Testis (tissue), 2 donors: ENCODE measurements at regions not wholly inside any gene's neighbourhood (a gene's known extent, or its start where the extent isn't known, plus 50 kb on each side); places are given as distances from the start of the nearest gene placed in this dataset.

ENCODE experiments used
- DNase-seq: peaks from one replicate; pipeline ENCODE4 v3.0.0-alpha.2; 2019
- H3K27ac ChIP-seq, 2 donors: fragments of 200-600 bp; sonication (generic); one replicate each; pipeline ENCODE4 v1.5.1; 2019
- H3K27me3 ChIP-seq: fragments of 200-600 bp; sonication (generic); one replicate; pipeline ENCODE4 v1.5.1; 2019
- H3K36me3 ChIP-seq: fragments of 200-600 bp; sonication (generic); one replicate; pipeline ENCODE4 v1.5.1; 2017; ENCODE audit warnings: low read depth; ENCODE audit errors: missing control alignments
- H3K4me1 ChIP-seq: fragments of 200-600 bp; sonication (generic); one replicate; pipeline ENCODE4 v1.5.1; 2019
- H3K4me3 ChIP-seq, 2 donors: fragments of 200-600 bp; sonication (generic); one replicate each; pipeline ENCODE4 v1.5.1; 2017 to 2019
- H3K9me3 ChIP-seq: fragments of 200-600 bp; sonication (generic); one replicate; pipeline ENCODE4 v1.5.1; 2017
- POLR2A ChIP-seq: fragments of 450-650 bp; IDR thresholded peaks from one replicate; pipeline ENCODE4 v1.6.1; 2017; ENCODE audit warnings: antibody characterized with exemption, mild to moderate bottlenecking, moderate library complexity
- WGBS, 2 donors: methylation state at CpG; one replicate each; pipeline ENCODE4 v1.1.5; 2018; 5-methylcytosine and 5-hydroxymethylcytosine counted together
- intact Hi-C: fragments of 100-400 bp; cut with DNase I; formaldehyde crosslinking; loops from one replicate; pipeline ENCODE4 v1.15.1; 2023; ENCODE audit warnings: low total_unique reads
- TF ChIP-seq, protein P1 (sequence below), 3 experiments: fragments of 450-650 bp in 2 of 3; fragments of 200-600 bp in 1 of 3; sonication (generic) in 1 of 3; IDR thresholded peaks; one replicate each; pipeline ENCODE4 v1.5.1; 2016 to 2019; ENCODE audit warnings: antibody characterized with exemption in 3 of 3, mild to moderate bottlenecking in 2 of 3, moderate library complexity in 1 of 3

DNA sequence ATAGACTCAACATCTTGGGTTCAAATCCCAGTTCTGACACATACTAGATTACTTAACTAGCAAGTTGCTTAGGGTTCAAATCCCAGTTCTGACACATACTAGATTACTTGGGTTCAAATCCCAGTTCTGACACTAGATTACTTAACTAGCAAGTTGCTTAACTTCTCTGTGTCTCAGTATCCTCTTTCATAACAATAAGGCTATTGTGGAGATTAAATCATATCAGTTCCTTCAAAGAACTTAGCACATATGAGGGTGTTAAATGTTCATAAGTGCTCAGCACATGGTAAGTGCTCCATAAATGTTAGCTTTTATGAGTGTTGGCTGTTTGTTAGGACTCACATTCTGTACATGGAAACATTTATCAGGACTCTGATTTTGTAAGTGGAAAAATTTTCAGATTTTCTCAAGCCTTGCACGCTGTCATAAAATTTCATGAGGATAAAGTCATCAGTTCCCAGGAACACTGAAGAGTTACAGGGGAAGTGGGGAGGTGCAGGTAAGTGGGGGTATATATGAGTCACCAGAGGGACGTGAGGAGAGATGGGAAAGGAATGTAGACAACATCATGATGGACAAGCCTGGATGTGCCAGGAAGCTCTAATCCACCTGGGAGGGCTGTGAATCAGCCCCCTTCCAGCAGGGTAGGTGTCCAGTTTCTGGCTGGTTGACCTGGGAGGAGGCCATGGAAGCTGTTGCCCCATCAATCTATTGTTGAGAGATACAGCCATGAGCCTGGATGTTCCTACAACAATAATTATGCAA, 532.2 kb upstream of the WWC1 start:
- H3K27ac ChIP-seq = no peak overlapping the region
- no peaks in the 10 kb centered on the region for H3K9me3 ChIP-seq
- WGBS, 2 donors = 72 to 82% methylated on average over 2 of the region's 2 CpGs
- H3K4me3 ChIP-seq = no peak overlapping the region
- DNase-seq = no peak
- intact Hi-C loops = no loop called here
- TF ChIP-seq, protein P1, sequence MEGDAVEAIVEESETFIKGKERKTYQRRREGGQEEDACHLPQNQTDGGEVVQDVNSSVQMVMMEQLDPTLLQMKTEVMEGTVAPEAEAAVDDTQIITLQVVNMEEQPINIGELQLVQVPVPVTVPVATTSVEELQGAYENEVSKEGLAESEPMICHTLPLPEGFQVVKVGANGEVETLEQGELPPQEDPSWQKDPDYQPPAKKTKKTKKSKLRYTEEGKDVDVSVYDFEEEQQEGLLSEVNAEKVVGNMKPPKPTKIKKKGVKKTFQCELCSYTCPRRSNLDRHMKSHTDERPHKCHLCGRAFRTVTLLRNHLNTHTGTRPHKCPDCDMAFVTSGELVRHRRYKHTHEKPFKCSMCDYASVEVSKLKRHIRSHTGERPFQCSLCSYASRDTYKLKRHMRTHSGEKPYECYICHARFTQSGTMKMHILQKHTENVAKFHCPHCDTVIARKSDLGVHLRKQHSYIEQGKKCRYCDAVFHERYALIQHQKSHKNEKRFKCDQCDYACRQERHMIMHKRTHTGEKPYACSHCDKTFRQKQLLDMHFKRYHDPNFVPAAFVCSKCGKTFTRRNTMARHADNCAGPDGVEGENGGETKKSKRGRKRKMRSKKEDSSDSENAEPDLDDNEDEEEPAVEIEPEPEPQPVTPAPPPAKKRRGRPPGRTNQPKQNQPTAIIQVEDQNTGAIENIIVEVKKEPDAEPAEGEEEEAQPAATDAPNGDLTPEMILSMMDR (IDR thresholded peaks at IDR 0.05) = no peak
- TF ChIP-seq POLR2A = no peak
- H3K36me3 ChIP-seq = no peaks in the 10 kb centered on the region
- no peaks in the 10 kb centered on the region for H3K4me1 ChIP-seq
- no peaks in the 10 kb centered on the region for H3K27me3 ChIP-seq

DNA sequence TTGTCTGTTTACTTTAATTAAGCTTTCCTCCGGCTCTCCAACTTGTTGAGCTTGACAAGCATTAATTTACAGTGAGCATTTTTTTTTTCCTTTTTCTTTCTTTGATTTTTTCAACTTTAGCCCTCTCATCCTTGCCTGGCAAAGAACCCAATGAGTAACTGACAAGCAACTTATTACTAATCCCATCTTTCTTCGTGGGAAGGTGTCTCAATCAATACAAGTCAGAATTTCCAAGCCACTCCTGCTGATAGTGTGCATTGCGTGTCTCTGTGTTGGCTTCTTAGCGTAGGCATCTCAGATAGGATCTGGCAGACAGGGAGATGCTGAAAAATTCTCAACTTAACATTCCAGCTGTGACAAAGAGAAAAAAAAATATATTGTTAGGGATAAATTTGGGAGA, 527.7 kb upstream of the WWC1 start:
- WGBS, 2 donors = 83 to 84% methylated on average over 4 of the region's 4 CpGs
- Histone ChIP-seq H3K36me3 (no peaks in the 10 kb centered on the region), H3K27ac (no peak overlapping the region), H3K4me3 (no peak overlapping the region), H3K27me3 (no peaks in the 10 kb centered on the region), H3K9me3 (no peaks in the 10 kb centered on the region), H3K4me1 (no peaks in the 10 kb centered on the region)
- DNase-seq = no peak
- intact Hi-C loops = no loop called here
- TF ChIP-seq, protein P1 (IDR thresholded peaks at IDR 0.05) = no peak
- TF ChIP-seq POLR2A = no peak

DNA sequence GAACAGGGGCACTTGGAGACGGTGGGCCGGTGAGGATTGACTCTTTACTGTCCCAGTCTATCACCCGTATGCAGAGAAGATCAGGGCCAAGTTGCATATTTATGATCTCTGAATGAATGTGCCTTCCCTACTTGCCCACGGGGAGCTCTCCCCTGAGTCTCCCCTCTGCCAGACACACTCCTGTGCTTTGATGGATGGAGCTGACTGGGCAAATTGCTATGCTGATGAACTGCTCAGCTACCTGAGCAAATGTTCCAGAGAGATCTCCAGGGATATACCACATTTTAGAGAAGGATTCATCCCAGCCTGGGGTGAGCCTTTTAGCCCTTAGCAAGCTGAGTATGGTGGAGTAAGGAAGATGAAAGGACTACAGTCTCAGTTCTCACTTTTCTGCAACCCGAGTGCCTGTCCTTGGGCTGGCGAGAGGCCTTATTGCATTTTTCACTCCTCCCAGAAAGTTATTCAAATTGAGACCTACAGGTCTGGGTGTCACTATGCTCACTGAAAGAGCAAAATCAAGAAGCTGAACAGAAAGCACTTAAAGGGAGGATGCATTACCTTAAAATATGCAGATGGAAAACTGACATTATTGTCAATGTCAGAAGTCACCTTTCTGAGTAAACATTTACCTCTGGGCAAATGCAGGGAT, 526.7 kb upstream of the WWC1 start:
- H3K27ac ChIP-seq = no peak overlapping the region
- intact Hi-C loops = no loop called here
- H3K9me3 ChIP-seq = no peaks in the 10 kb centered on the region
- DNase-seq = no peak
- no peak overlapping the region for H3K4me3 ChIP-seq
- no peaks in the 10 kb centered on the region for H3K4me1 ChIP-seq
- TF ChIP-seq, protein P1 (IDR thresholded peaks at IDR 0.05) = no peak
- no peak for TF ChIP-seq POLR2A
- H3K36me3 ChIP-seq = no peaks in the 10 kb centered on the region
- 76 to 81% methylated on average over 5 to 6 of the region's 6 CpGs for WGBS, 2 donors
- H3K27me3 ChIP-seq = no peaks in the 10 kb centered on the region

DNA sequence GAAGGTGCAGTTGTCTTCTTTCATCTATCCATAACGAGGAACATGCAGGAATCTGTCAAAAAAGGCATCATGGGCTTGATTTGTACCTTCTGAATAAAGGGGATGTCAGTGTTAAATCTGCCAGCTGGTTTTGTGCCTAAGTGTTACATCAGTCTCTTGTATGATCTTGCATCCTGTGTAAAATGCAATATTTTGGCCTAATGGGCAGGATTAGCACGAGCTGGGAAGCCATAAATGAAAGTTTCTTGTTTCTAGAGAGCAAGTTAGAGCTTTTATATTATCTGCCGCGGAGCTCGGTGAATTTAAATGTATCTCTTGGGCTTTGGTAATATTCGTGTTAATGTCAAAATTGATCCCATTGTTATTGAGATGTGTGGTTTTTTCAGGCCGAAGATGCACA, 526.1 kb upstream of the WWC1 start:
- no peak for DNase-seq
- H3K36me3 ChIP-seq = no peaks in the 10 kb centered on the region
- 78 to 87% methylated on average over 7 of the region's 7 CpGs for WGBS, 2 donors
- H3K4me3 ChIP-seq = no peak overlapping the region
- no peaks in the 10 kb centered on the region for H3K9me3 ChIP-seq
- intact Hi-C loops = no loop called here
- no peaks in the 10 kb centered on the region for H3K27me3 ChIP-seq
- no peak for TF ChIP-seq POLR2A
- TF ChIP-seq, protein P1 (IDR thresholded peaks at IDR 0.05) = no peak
- H3K4me1 ChIP-seq = no peaks in the 10 kb centered on the region
- H3K27ac ChIP-seq = no peak overlapping the region

DNA sequence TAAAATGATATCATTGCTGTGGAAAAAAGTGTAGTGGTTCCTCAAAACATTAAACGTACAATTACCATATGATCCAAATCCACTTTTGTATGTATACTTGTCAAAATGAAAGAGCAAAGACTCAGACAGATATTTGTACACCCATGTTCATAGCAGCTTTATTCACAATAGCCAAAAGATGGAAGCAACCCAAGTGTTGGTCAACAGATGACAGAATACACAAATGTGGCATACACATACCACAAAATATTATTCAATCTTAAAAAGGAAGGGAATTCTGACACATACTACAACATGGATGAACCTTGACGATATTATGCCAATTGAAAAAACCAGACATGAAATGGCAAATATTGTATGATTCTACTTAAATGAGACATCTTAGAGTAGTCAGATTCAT, 524.5 kb upstream of the WWC1 start:
- WGBS, 2 donors = 38 to 48% methylated on average over 2 of the region's 2 CpGs
- Histone ChIP-seq H3K4me3 (no peak overlapping the region), H3K27ac (no peak overlapping the region), H3K27me3 (no peaks in the 10 kb centered on the region), H3K9me3 (no peaks in the 10 kb centered on the region), H3K36me3 (no peaks in the 10 kb centered on the region), H3K4me1 (no peaks in the 10 kb centered on the region)
- intact Hi-C loops = no loop called here
- DNase-seq = no peak
- no peak for TF ChIP-seq POLR2A
- TF ChIP-seq, protein P1 (IDR thresholded peaks at IDR 0.05) = no peak
